ENCODE measurements at regions not wholly inside any gene's neighbourhood (a gene's known extent, or its start where the extent isn't known, plus 50 kb on each side); places are given as distances from the start of the nearest gene placed in this dataset.

GRCh38 chr9:84466580-84467285 is 126.2 kb upstream of the SLC28A3 start:
- Histone ChIP-seq H3K4me1 (no peaks in the 10 kb centered on the region), H3K4me3 (no peak overlapping the region), H3K27ac (no peak overlapping the region), H3K36me3 (no peaks in the 10 kb centered on the region), H3K9me3 (no peaks in the 10 kb centered on the region), H3K27me3 (no peaks in the 10 kb centered on the region)
- no peak for DNase-seq (ENCODE audit: extremely low spot score in 2 of 2)
- TF ChIP-seq POLR2A (IDR thresholded peaks at IDR 0.05) = no peak
- no peak for TF ChIP-seq POLR2AphosphoS5 (IDR thresholded peaks at IDR 0.05; ENCODE audit: insufficient read depth in 1 of 2, low read depth in 1 of 2)
- no peak for TF ChIP-seq CTCF (IDR thresholded peaks at IDR 0.05)
- intact Hi-C loops (cut with DNase I) = no loop called here

GRCh38 chr9:84471816-84472215 is 131.3 kb upstream of the SLC28A3 start:
- H3K4me1 ChIP-seq = no peaks in the 10 kb centered on the region
- TF ChIP-seq POLR2AphosphoS5 (IDR thresholded peaks at IDR 0.05; ENCODE audit: insufficient read depth in 1 of 2, low read depth in 1 of 2) (no peak), POLR2A (IDR thresholded peaks at IDR 0.05) (no peak), CTCF (IDR thresholded peaks at IDR 0.05) (no peak)
- H3K27ac ChIP-seq = no peak overlapping the region
- H3K9me3 ChIP-seq = no peaks in the 10 kb centered on the region
- H3K36me3 ChIP-seq = no peaks in the 10 kb centered on the region
- no peaks in the 10 kb centered on the region for H3K27me3 ChIP-seq
- no peak overlapping the region for H3K4me3 ChIP-seq
- intact Hi-C loops (cut with DNase I) = no loop called here
- DNase-seq (ENCODE audit: extremely low spot score in 2 of 2) = no peak

GRCh38 chr9:84478996-84479395 is 138.4 kb upstream of the SLC28A3 start:
- Histone ChIP-seq H3K4me3 (no peak overlapping the region), H3K4me1 (no peaks in the 10 kb centered on the region), H3K27me3 (no peaks in the 10 kb centered on the region), H3K36me3 (no peaks in the 10 kb centered on the region), H3K9me3 (no peaks in the 10 kb centered on the region), H3K27ac (no peak overlapping the region)
- no peak for DNase-seq (ENCODE audit: extremely low spot score in 2 of 2)
- intact Hi-C loops (cut with DNase I) = no loop called here
- TF ChIP-seq POLR2A (IDR thresholded peaks at IDR 0.05) = no peak
- no peak for TF ChIP-seq CTCF (IDR thresholded peaks at IDR 0.05)
- TF ChIP-seq POLR2AphosphoS5 (IDR thresholded peaks at IDR 0.05; ENCODE audit: insufficient read depth in 1 of 2, low read depth in 1 of 2) = no peak

- no peaks in the 10 kb centered on the region for H3K4me1 ChIP-seq
- no peak for DNase-seq (ENCODE audit: extremely low spot score in 2 of 2)
- no peaks in the 10 kb centered on the region for H3K9me3 ChIP-seq
- H3K36me3 ChIP-seq = no peaks in the 10 kb centered on the region
- H3K27me3 ChIP-seq = no peaks in the 10 kb centered on the region
- no peak for TF ChIP-seq POLR2A (IDR thresholded peaks at IDR 0.05)
- no peak for TF ChIP-seq CTCF (IDR thresholded peaks at IDR 0.05)
- TF ChIP-seq POLR2AphosphoS5 (IDR thresholded peaks at IDR 0.05; ENCODE audit: insufficient read depth in 1 of 2, low read depth in 1 of 2) = no peak
- intact Hi-C loops (cut with DNase I) = no loop called here
- no peak overlapping the region for H3K4me3 ChIP-seq
- H3K27ac ChIP-seq = no peak overlapping the region
Observed at GRCh38 chr9:84480071-84480470, 139.5 kb upstream of the SLC28A3 start.

GRCh38 chr9:84481231-84481630 is 140.7 kb upstream of the SLC28A3 start:
- no peak overlapping the region for H3K4me3 ChIP-seq
- DNase-seq (ENCODE audit: extremely low spot score in 2 of 2) = no peak
- intact Hi-C loops (cut with DNase I) = no loop called here
- H3K4me1 ChIP-seq = no peaks in the 10 kb centered on the region
- H3K9me3 ChIP-seq = no peaks in the 10 kb centered on the region
- H3K36me3 ChIP-seq = no peaks in the 10 kb centered on the region
- no peaks in the 10 kb centered on the region for H3K27me3 ChIP-seq
- H3K27ac ChIP-seq = no peak overlapping the region
- no peak for TF ChIP-seq CTCF (IDR thresholded peaks at IDR 0.05)
- TF ChIP-seq POLR2A (IDR thresholded peaks at IDR 0.05) = no peak
- no peak for TF ChIP-seq POLR2AphosphoS5 (IDR thresholded peaks at IDR 0.05; ENCODE audit: insufficient read depth in 1 of 2, low read depth in 1 of 2)

Data from vagina (tissue), 2 donors.